Ramos (cell line): ENCODE measurements at regions not wholly inside any gene's neighbourhood (a gene's known extent, or its start where the extent isn't known, plus 50 kb on each side); places are given as distances from the start of the nearest gene placed in this dataset.

ENCODE experiments used
- in situ Hi-C: fragments of 300-500 bp; cut with MboI; formaldehyde crosslinking; loops from one replicate; pipeline ENCODE4 v1.14.3; 2022; ENCODE audit warnings: low sequenced_read_pairs; ENCODE audit not compliant: unreplicated experiment

DNA sequence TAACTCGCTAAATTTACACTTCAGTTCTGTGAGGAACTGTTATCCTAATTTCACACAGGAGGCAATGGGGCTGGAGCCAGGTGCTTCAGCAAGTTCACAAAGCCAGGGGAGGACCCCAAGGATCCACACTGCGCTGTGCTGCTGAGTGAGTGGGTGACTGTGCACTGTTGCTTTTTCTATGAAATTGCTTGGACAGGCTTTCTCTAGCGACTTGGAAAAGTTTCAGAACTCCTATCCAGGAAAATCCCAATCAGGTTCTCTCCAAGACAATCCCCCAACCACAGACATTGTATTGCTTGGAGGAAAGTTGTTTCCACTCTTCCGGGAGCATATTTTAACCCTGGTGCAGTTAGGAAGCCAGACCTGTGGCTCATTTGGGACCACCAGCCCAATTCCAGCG is 175.9 kb upstream of the CST7 start:
- in situ Hi-C loops, result no loop called here

- in situ Hi-C loops, result no loop called here
These were observed 175.3 kb upstream of the CST7 start for GRCh38 chr20:24773751-24774201.

DNA sequence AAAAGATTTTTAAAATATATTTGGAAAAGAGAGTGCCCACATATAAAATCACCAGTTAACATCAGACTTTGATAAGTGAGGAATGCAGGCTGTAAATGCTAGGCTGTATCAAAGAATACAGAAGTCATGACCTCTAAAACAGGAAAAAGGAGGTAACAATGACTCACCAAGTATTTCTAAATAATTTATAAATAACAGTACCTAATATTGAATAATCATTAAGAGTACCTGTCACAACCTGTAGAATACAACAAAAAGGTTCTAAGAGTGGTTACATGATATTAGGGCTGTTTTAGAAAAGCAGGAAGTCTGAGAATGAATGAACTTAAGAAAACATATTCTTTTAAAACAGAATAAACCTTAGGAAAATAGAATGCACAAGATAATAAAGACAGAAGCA is 173.1 kb upstream of the CST7 start:
- in situ Hi-C loops, result no loop called here

DNA sequence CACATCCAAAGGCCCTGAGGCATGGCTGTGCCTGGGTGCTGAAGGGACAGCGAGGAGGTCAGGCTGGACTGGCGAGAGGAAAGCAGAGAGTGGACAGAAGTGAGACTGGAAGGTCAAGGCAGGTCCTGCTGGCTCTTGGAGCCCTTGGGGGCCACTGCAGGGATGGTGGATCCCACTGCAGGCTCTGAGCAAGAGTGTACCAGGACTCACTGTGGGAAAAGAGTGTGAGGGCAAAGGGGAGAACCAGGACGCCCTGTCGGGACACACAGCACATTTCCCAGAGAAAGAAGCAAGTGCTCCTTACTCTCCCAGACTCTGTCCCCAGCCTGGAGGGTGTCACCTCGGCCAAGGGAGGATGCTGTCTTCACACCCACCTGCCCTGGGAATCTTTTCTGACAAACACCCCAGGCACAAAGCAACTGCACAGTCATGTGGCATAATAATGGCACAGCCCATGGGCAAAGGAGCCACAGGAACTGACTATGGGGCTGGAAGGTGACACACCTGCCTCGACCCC is 172.3 kb upstream of the CST7 start:
- in situ Hi-C loops, result no loop called here

GRCh38 chr20:24777746-24778145 is 171.3 kb upstream of the CST7 start:
- in situ Hi-C loops, result no loop called here

DNA sequence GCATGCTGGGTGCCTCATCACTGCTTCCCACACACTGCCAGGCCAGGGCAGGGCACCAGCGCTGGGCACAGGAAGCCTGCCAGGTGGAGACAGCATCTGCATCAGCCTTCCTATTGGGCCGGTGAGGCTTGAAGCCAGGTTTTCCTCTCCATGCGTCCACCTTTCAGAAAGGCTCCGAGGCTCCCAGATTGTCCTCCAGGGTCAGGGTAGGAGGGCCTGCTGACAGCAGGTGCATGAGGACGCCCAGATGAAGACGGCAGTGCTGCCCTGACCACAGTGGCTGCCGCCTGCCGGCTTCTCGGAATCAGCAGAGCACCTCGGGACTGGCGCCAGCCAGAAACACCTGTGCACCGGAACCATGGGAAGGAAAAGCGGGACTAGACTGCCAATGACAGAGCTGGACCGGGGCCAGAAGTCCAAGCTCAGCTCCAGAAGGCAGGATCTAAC is 170.5 kb upstream of the CST7 start:
- in situ Hi-C loops, result no loop called here

GRCh38 chr20:24779131-24779530 is 169.9 kb upstream of the CST7 start:
- in situ Hi-C loops, result no loop called here

- in situ Hi-C loops, result loop anchor here (10.0 kb wide), 1 partner anchor 135 kb away; no protein-coding TSS in a partner anchor
These were observed 169.1 kb upstream of the CST7 start for GRCh38 chr20:24779946-24780345.

GRCh38 chr20:24780674-24781417 is 168.2 kb upstream of the CST7 start:
- in situ Hi-C loops, result loop anchor here (10.0 kb wide), 1 partner anchor 134 kb away; no protein-coding TSS in a partner anchor

DNA sequence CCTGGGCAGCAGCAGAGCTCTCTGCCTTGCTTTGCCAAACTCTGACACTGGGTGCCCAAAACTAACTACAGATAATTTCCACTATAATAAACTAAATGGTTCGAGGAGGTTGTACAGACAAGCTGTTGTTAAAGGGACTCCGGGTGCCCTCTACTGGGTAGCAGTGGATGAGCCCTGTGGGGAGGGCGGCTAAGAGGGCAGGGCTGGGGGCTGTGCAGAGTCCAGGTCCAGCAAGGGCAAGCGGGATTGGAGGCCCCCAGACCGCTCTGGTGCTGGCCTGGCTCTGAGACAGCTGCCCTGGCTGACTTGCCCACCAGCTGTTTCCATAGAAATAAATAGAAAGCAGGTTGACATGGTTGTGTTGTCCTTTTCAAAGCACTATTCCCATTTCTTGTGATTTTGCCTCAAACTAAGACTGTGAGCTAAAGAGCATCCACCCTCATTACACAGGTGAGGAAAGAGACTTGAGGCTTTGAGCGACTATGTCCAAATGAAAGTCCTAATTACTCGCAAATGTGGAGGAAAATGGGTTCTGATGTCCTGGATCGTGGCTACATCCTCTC is 167.6 kb upstream of the CST7 start:
- in situ Hi-C loops, result loop anchor here (10.0 kb wide), 1 partner anchor 133 kb away; no protein-coding TSS in a partner anchor

DNA sequence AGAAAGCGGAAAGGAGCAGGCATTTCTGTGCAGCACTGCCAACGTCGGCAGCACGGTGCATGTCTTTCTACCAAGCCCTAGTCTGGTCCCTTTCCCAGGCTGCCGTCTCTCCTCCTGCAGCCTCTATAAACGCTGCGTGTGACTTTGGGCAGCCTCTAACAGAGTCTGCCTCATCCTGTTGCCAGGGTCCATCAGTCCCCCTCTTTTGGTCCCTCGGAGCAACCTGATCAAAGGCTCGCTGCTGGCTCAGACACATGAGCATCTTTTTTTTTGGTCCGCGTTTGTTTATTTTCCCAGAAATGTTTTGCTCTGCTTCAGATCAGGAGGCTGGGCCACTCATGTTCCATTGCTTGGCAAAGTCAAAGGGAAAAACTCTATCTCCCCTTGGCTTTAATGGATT is 166.8 kb upstream of the CST7 start:
- in situ Hi-C loops, result loop anchor here (10.0 kb wide), 1 partner anchor 132 kb away; no protein-coding TSS in a partner anchor

- in situ Hi-C loops, result loop anchor here (10.0 kb wide), 1 partner anchor 132 kb away; no protein-coding TSS in a partner anchor
These were observed 166.1 kb upstream of the CST7 start for GRCh38 chr20:24782801-24783630.

DNA sequence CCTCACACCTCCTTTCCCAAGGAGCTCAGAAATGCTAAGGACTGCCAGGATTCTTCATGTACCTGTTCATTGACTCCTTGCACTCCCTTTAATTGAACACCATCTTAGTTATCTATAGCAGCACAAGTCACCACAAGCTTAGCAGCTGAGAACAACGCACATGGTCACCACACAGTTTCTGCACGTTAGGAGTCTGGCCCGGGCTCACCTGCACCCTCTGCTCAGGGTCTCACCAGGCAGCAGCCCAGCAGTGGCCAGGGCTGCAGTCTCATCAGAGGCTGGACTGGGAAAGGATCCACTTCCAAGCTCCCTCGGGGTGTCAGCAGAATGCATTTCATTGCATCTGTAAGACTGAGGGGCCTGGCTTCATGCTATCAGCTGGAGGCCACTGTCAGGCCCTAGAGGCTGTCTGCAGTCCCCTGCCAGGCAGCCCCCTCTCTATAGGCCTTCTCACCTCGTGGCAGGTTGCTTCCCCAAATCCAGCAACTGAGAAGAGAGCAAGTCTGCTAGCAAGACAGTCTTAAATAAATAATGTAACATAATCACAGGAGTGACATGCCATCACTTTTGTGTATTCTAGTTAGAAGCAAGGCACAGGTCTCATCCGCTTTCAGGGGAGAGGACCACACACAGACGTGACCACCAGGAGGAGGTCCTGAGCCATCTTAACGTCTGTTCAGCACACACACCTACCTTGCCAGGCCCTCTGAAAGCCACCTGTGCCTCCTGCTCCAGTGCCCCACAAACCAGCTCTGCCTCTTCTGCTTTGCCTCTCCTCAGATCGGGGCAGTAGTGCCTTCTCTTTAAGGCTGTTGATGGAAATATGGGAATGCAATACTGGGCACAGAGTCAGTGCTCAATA is 165.2 kb upstream of the CST7 start:
- in situ Hi-C loops, result loop anchor here (10.0 kb wide), 1 partner anchor 131 kb away; no protein-coding TSS in a partner anchor

DNA sequence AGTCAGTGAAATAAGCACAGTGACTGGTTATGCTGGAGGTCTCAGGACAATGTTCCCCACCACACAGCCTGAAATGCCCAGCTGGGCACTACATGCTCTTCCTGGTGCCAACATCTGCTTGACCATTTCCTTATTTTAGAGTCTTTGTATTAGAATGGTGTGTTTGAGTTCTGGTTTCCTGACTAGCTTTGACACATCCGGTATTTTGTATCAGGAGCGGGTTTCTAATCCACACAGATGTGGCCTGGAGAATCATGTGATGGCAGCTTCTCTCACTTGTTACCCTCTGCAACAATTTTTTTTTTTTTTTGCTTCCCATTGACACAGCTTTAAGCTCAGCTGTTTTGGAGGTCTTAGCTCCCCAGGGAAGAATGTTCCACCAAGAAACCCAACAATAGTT is 164.5 kb upstream of the CST7 start:
- in situ Hi-C loops, result loop anchor here (10.0 kb wide), 1 partner anchor 130 kb away; no protein-coding TSS in a partner anchor

DNA sequence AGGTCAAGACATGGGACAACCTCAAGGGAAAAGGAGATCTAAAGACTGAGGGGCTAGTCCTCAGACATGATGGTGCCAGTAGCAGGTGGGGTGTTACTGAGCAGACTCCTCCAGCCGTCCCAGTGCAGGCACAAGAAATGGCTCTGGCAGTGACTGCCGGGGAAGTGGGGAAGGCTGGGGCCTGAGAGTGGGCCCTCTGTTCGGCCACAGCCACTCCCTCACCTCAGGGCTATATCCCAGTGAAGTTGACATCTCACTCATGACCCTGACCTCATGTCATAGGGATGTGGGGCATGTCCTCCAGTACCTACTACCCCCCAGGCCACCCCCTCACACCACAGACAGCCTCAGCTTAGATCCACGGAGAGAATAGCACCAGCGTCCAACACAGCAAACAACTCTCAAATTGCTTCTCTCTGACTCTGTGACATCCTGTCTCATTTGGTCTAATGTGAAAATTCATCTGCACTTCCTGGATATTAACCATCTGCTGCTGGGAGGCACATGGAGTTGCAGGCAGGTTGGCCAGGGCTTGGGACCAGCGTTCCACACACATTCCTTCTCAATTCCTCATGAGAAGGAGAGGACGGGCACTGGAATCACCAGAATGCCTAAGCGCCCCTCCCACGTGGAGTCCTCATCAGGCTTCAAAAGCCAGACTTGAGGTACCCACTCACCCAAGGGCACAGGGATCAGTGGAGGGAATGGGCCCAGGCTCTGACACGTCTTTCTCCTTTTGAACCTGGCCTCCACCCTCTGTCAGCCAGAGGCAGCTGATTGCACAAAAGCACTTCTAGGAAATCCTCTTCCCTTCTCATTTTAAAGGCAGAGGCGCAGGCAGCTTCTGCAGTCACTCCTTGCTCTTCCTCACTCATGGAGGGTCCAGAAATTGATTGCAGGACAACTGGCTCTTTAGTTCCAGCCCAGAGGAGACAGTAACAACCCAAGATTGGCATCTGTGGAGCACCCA is 163.6 kb upstream of the CST7 start:
- in situ Hi-C loops, result loop anchor here (10.0 kb wide), 1 partner anchor 129 kb away; no protein-coding TSS in a partner anchor

DNA sequence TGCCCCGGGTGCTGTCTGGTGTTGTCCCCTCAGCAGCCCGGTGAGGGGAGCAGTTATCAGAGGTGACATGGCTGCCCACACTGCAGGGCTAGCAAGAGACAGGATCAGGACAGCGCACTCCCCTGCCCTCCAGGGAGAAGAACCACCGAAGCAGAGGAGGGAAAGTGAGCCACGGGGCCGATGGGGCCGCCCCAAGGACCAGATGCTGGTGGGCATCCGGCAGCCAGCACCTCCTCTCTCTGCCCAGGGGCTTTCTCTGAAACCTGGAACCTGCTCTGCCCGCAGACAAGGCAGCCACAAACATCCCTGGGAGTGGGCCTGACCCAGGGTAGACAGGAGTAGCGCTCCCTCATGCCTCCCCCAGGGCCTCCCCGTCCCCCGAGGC is 163.0 kb upstream of the CST7 start:
- in situ Hi-C loops, result loop anchor here (10.0 kb wide), 1 partner anchor 129 kb away; no protein-coding TSS in a partner anchor

GRCh38 chr20:24786646-24787045 is 162.4 kb upstream of the CST7 start:
- in situ Hi-C loops, result loop anchor here (10.0 kb wide), 1 partner anchor 128 kb away; no protein-coding TSS in a partner anchor

DNA sequence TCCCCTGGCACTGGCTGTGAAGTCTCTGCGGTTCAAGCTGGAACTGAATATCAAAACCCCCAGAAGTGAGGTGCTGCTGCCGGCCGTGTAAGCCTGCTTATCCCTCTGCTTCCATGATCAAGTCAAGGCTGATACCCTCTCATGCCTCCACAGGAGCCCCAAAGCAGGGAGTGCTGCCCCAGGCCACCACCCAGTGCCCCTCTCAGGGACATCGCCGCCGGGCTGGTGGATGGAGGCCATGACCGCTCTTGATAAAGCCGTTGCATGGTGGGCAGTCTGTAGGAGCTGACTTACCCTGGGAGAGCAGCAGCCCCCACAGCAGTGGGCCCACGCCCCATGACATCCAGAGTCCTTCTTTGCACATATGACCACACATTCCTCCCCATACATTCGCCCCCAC is 162.0 kb upstream of the CST7 start:
- in situ Hi-C loops, result loop anchor here (10.0 kb wide), 1 partner anchor 128 kb away; no protein-coding TSS in a partner anchor
